ENCODE measurements at regions not wholly inside any gene's neighbourhood (a gene's known extent, or its start where the extent isn't known, plus 50 kb on each side); places are given as distances from the start of the nearest gene placed in this dataset.

GRCh38 chr3:34174740-34175139 is 376.3 kb downstream of the PDCD6IP start:
- no peak overlapping the region for H3K27ac ChIP-seq (ENCODE audit: low read depth, low read length)
- no peaks in the 10 kb centered on the region for H3K27me3 ChIP-seq (ENCODE audit: low read length)
- no peaks in the 10 kb centered on the region for H4K20me1 ChIP-seq (ENCODE audit: low read depth, low read length)
- no peaks in the 10 kb centered on the region for H3K79me2 ChIP-seq (ENCODE audit: insufficient read depth, low read length)
- H3K4me3 ChIP-seq (ENCODE audit: insufficient read depth, low read length, poor library complexity, severe bottlenecking), result no peak overlapping the region
- H2AFZ ChIP-seq (ENCODE audit: low read depth, low read length, severe bottlenecking), result no peak overlapping the region
- H3K9ac ChIP-seq (ENCODE audit: low read length), result no peak overlapping the region
- TF ChIP-seq CTCF (IDR thresholded peaks at IDR 0.05; ENCODE audit: insufficient read depth, low read length, poor library complexity, severe bottlenecking) (no peak), EZH2phosphoT487 (conservative IDR thresholded peaks at IDR 0.05; ENCODE audit: low read length) (no peak)
- H3K36me3 ChIP-seq (ENCODE audit: low read length), result no peaks in the 10 kb centered on the region; the same call in 1 of the 2 replicates
- H3F3A ChIP-seq (ENCODE audit: insufficient read depth), result no peaks in the 10 kb centered on the region
- H3K4me2 ChIP-seq (ENCODE audit: low read depth, low read length, poor library complexity, severe bottlenecking), result no peak overlapping the region
- no peaks in the 10 kb centered on the region for H3K9me2 ChIP-seq (replicated peaks; ENCODE audit: insufficient read depth, low read length)
- no peaks in the 10 kb centered on the region for H3K9me3 ChIP-seq (ENCODE audit: insufficient read depth, low read length)

- no peak overlapping the region for H3K4me3 ChIP-seq (ENCODE audit: insufficient read depth, low read length, poor library complexity, severe bottlenecking)
- no peak overlapping the region for H3K4me2 ChIP-seq (ENCODE audit: low read depth, low read length, poor library complexity, severe bottlenecking)
- no peaks in the 10 kb centered on the region for H3F3A ChIP-seq (ENCODE audit: insufficient read depth)
- TF ChIP-seq CTCF (IDR thresholded peaks at IDR 0.05; ENCODE audit: insufficient read depth, low read length, poor library complexity, severe bottlenecking) (no peak), EZH2phosphoT487 (conservative IDR thresholded peaks at IDR 0.05; ENCODE audit: low read length) (no peak)
- no peak overlapping the region for H3K9ac ChIP-seq (ENCODE audit: low read length)
- H3K27ac ChIP-seq (ENCODE audit: low read depth, low read length), result no peak overlapping the region
- no peaks in the 10 kb centered on the region; the same call in 1 of the 2 replicates for H3K36me3 ChIP-seq (ENCODE audit: low read length)
- no peaks in the 10 kb centered on the region for H3K9me2 ChIP-seq (replicated peaks; ENCODE audit: insufficient read depth, low read length)
- no peaks in the 10 kb centered on the region for H4K20me1 ChIP-seq (ENCODE audit: low read depth, low read length)
- H3K27me3 ChIP-seq (ENCODE audit: low read length), result no peaks in the 10 kb centered on the region
- H3K9me3 ChIP-seq (ENCODE audit: insufficient read depth, low read length), result no peaks in the 10 kb centered on the region
- no peak overlapping the region for H2AFZ ChIP-seq (ENCODE audit: low read depth, low read length, severe bottlenecking)
- H3K79me2 ChIP-seq (ENCODE audit: insufficient read depth, low read length), result no peaks in the 10 kb centered on the region
Measured at GRCh38 chr3:34175636-34176176, 377.3 kb downstream of the PDCD6IP start.

GRCh38 chr3:34176723-34177122 is 378.3 kb downstream of the PDCD6IP start:
- Histone ChIP-seq H3K36me3 (ENCODE audit: low read length) (no peaks in the 10 kb centered on the region; the same call in 1 of the 2 replicates), H3K4me2 (ENCODE audit: low read depth, low read length, poor library complexity, severe bottlenecking) (no peak overlapping the region), H3K4me3 (ENCODE audit: insufficient read depth, low read length, poor library complexity, severe bottlenecking) (no peak overlapping the region), H3K9me2 (replicated peaks; ENCODE audit: insufficient read depth, low read length) (no peaks in the 10 kb centered on the region), H3F3A (ENCODE audit: insufficient read depth) (no peaks in the 10 kb centered on the region), H3K9me3 (ENCODE audit: insufficient read depth, low read length) (no peaks in the 10 kb centered on the region), H3K27me3 (ENCODE audit: low read length) (no peaks in the 10 kb centered on the region), H3K79me2 (ENCODE audit: insufficient read depth, low read length) (no peaks in the 10 kb centered on the region), H3K9ac (ENCODE audit: low read length) (no peak overlapping the region), H3K27ac (ENCODE audit: low read depth, low read length) (no peak overlapping the region), H4K20me1 (ENCODE audit: low read depth, low read length) (no peaks in the 10 kb centered on the region), H2AFZ (ENCODE audit: low read depth, low read length, severe bottlenecking) (no peak overlapping the region)
- TF ChIP-seq EZH2phosphoT487 (conservative IDR thresholded peaks at IDR 0.05; ENCODE audit: low read length) (no peak), CTCF (IDR thresholded peaks at IDR 0.05; ENCODE audit: insufficient read depth, low read length, poor library complexity, severe bottlenecking) (no peak)
